Neural progenitor cell (in vitro differentiated cells): ENCODE measurements at regions not wholly inside any gene's neighbourhood (a gene's known extent, or its start where the extent isn't known, plus 50 kb on each side); places are given as distances from the start of the nearest gene placed in this dataset.

Experiments used
- DNase-seq: peaks from one replicate; pipeline ENCODE4 v3.0.0-alpha.2; 2016; ENCODE audit warnings: low spot score
- H2AFZ ChIP-seq: fragments of 200-600 bp; sonication (generic); replicated peaks from 2 replicates; pipeline ENCODE4 v1.6.1; 2016; ENCODE audit warnings: antibody characterized with exemption
- H3F3A ChIP-seq: fragments of 200-600 bp; sonication (generic); 2 replicates; pipeline ENCODE4 v1.6.1; 2016; ENCODE audit warnings: antibody characterized with exemption, low read depth
- H3K27ac ChIP-seq: fragments of 200-600 bp; sonication (generic); 2 replicates; pipeline ENCODE4 v1.5.1; 2016; ENCODE audit warnings: mild to moderate bottlenecking
- H3K27me3 ChIP-seq: fragments of 200-600 bp; sonication (generic); 2 replicates; pipeline ENCODE4 v1.6.1; 2016; ENCODE audit warnings: mild to moderate bottlenecking, moderate library complexity
- H3K36me3 ChIP-seq: fragments of 200-600 bp; sonication (generic); 2 replicates; pipeline ENCODE4 v1.5.1; 2016
- H3K4me1 ChIP-seq: fragments of 200-600 bp; sonication (generic); 2 replicates; pipeline ENCODE4 v1.6.1; 2016; ENCODE audit warnings: mixed run types
- H3K4me2 ChIP-seq: fragments of 200-600 bp; sonication (generic); 2 replicates; pipeline ENCODE4 v1.6.1; 2016
- H3K4me3 ChIP-seq: fragments of 200-600 bp; sonication (generic); 2 replicates; pipeline ENCODE4 v1.5.1; 2016
- H3K79me2 ChIP-seq: fragments of 200-600 bp; sonication (generic); 2 replicates; pipeline ENCODE4 v1.6.1; 2016; ENCODE audit warnings: low read depth
- H3K9ac ChIP-seq: fragments of 200-600 bp; sonication (generic); 2 replicates; pipeline ENCODE4 v1.6.1; 2016
- H3K9me3 ChIP-seq: fragments of 200-600 bp; sonication (generic); 2 replicates; pipeline ENCODE4 v1.5.1; 2016; ENCODE audit warnings: low read depth
- H4K20me1 ChIP-seq: fragments of 200-600 bp; sonication (generic); 2 replicates; pipeline ENCODE4 v1.6.1; 2016; ENCODE audit warnings: low read depth
- H3K27ac Mint-ChIP-seq: 3 replicates; pipeline ENCODE4 v1.8.0; 2021; ENCODE audit warnings: mixed read lengths
- H3K27me3 Mint-ChIP-seq: 2 replicates; pipeline ENCODE4 v1.8.0; 2022; ENCODE audit warnings: low read depth, mild to moderate bottlenecking, inconsistent platforms, moderate library complexity, mixed read lengths; ENCODE audit not compliant: insufficient read depth
- H3K36me3 Mint-ChIP-seq: 3 replicates; pipeline ENCODE4 v1.8.0; 2021; ENCODE audit warnings: mixed read lengths
- H3K4me1 Mint-ChIP-seq: 3 replicates; pipeline ENCODE4 v1.8.0; 2021; ENCODE audit warnings: mixed read lengths
- H3K4me3 Mint-ChIP-seq: 3 replicates; pipeline ENCODE4 v1.8.0; 2021; ENCODE audit warnings: mild to moderate bottlenecking, moderate library complexity, mixed read lengths
- H3K9me3 Mint-ChIP-seq: 3 replicates; pipeline ENCODE4 v1.8.0; 2020; ENCODE audit warnings: mixed read lengths
- EZH2 ChIP-seq: fragments of 200-600 bp; sonication (generic); IDR thresholded peaks from 2 replicates; pipeline ENCODE4 v1.6.1; 2017; ENCODE audit warnings: antibody characterized with exemption, mild to moderate bottlenecking, moderate library complexity
- EZH2phosphoT487 ChIP-seq: fragments of 200-600 bp; sonication (generic); IDR thresholded peaks from 2 replicates; pipeline ENCODE4 v1.6.1; 2017; ENCODE audit warnings: antibody characterized with exemption
- TF ChIP-seq, protein P1 (sequence below): fragments of 200-600 bp; sonication (generic); IDR thresholded peaks from 2 replicates; pipeline ENCODE4 v1.5.1; 2017; ENCODE audit warnings: antibody characterized with exemption, mild to moderate bottlenecking

DNA sequence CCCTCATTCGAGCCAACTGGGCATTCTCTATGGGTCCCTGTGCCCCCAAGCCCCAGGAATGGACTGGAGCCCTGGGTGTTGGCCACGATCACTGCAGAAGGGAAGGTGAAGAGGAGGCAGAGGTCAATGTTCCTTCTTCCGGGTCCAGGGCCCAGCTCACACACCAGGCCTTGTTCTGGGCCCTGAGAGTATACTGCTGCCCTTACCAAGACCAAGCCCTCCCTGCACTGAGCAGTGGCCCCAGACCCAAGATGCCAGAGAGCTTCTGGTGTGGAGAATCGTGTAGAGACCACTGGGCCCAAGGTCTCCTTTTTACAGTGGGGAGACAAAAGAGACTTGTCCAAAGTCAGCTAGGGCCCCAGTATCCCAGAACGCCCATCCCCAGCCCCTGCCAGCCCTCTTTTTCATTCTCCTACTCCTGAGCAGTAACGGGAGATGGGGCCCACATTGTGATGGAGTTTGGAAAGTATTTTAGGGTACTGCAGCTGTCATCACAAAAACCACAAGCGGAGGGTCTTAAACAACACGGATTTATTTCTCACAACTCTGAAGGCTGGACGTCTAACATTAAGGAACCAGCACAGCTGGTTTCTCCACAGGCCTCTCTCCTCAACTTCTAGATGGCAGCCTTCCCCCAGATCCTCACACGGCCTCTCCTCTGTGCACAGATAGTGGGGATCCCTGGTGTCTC lies 79.4 kb downstream of the PDGFA start:
- no peak for DNase-seq
- no peak overlapping the region for H3K9ac ChIP-seq
- no peak overlapping the region for H3K4me2 ChIP-seq
- peaks cover 14% of the 10 kb centered on the region for H3K4me1 ChIP-seq
- Mint-ChIP-seq H3K27ac (peak overlapping the region; percentile 78), H3K27me3 (no peaks in the 10 kb centered on the region), H3K4me1 (peaks cover 25% of the 10 kb centered on the region), H3K4me3 (no peak overlapping the region), H3K36me3 (no peaks in the 10 kb centered on the region), H3K9me3 (no peaks in the 10 kb centered on the region)
- TF ChIP-seq EZH2phosphoT487: no peak
- TF ChIP-seq, protein P1, sequence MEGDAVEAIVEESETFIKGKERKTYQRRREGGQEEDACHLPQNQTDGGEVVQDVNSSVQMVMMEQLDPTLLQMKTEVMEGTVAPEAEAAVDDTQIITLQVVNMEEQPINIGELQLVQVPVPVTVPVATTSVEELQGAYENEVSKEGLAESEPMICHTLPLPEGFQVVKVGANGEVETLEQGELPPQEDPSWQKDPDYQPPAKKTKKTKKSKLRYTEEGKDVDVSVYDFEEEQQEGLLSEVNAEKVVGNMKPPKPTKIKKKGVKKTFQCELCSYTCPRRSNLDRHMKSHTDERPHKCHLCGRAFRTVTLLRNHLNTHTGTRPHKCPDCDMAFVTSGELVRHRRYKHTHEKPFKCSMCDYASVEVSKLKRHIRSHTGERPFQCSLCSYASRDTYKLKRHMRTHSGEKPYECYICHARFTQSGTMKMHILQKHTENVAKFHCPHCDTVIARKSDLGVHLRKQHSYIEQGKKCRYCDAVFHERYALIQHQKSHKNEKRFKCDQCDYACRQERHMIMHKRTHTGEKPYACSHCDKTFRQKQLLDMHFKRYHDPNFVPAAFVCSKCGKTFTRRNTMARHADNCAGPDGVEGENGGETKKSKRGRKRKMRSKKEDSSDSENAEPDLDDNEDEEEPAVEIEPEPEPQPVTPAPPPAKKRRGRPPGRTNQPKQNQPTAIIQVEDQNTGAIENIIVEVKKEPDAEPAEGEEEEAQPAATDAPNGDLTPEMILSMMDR: no peak
- H3F3A ChIP-seq: peaks cover 7% of the 10 kb centered on the region
- H3K27me3 ChIP-seq: no peaks in the 10 kb centered on the region
- H3K4me3 ChIP-seq: no peak overlapping the region
- no peak overlapping the region for H2AFZ ChIP-seq
- no peaks in the 10 kb centered on the region for H3K9me3 ChIP-seq
- H3K79me2 ChIP-seq: no peaks in the 10 kb centered on the region
- H3K27ac ChIP-seq: no peak overlapping the region
- H4K20me1 ChIP-seq: no peaks in the 10 kb centered on the region
- no peaks in the 10 kb centered on the region for H3K36me3 ChIP-seq

DNA sequence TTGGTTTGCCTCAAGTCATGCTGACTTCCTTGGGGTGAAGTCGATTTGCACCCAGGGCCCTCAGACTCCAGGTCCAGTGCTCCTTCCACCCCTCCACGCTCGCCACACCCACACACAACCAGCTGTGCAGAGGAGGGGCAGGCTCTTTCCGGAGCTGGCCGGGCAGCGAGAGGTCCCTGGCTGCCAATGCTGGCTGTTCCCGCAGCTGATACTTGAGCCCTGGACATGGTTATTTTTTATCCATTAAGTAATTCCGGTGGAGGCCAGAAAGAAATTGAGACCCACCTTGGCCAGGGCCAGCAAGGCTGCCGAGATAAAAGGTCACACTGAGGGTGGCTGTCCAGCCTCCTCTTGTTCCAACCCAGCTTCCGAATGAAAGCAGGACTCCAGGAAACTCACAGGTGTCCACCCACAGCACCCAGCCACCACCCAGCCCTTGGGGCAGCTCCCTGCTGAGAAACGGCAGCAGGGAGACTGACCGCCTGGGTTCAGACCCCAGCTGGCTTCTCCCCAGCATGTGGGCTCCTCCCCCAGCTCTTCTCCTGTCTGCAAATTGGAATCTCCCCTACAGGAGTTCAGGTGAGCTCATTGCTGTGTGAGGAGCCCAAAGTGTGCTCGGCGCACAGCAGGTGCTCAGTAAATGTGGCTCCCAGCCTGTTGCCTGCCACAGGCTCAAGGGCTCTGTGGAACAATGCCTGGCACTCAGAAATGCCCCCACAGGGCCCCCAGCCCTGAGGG lies 77.8 kb downstream of the PDGFA start:
- Mint-ChIP-seq H3K4me3 (no peak overlapping the region), H3K9me3 (no peaks in the 10 kb centered on the region), H3K27ac (no peak overlapping the region), H3K27me3 (no peaks in the 10 kb centered on the region), H3K4me1 (peaks cover 14% of the 10 kb centered on the region), H3K36me3 (no peaks in the 10 kb centered on the region)
- H3K4me3 ChIP-seq: no peak overlapping the region
- no peak overlapping the region for H3K27ac ChIP-seq
- H4K20me1 ChIP-seq: no peaks in the 10 kb centered on the region
- no peaks in the 10 kb centered on the region for H3K27me3 ChIP-seq
- H3K4me1 ChIP-seq: peaks cover 18% of the 10 kb centered on the region
- H3K36me3 ChIP-seq: no peaks in the 10 kb centered on the region
- H2AFZ ChIP-seq: no peak overlapping the region
- no peak overlapping the region for H3K4me2 ChIP-seq
- no peak overlapping the region for H3K9ac ChIP-seq
- H3K79me2 ChIP-seq: no peaks in the 10 kb centered on the region
- H3F3A ChIP-seq: peaks cover 4% of the 10 kb centered on the region
- H3K9me3 ChIP-seq: no peaks in the 10 kb centered on the region
- no peak for DNase-seq
- TF ChIP-seq EZH2: no peak
- TF ChIP-seq EZH2phosphoT487: no peak

DNA sequence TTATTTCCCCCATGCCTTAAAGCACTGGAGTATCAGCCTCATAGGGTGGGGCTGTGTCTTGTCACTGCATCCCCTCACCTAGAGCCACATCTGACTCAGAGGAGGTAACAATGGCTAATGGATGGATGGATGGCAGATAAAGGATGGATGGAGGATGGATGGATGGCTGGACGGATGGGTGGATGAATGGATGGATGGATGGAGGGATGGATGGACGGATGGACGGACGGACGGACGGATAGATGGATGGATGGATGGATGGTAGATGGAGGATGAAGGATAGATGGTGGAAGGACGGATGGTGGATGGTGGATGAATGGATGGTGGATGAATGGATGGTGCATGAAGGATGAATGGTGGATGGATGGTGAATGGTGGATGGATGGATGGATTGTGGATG lies 77.2 kb downstream of the PDGFA start:
- no peaks in the 10 kb centered on the region for H3F3A ChIP-seq
- H3K79me2 ChIP-seq: no peaks in the 10 kb centered on the region
- Mint-ChIP-seq H3K27ac (no peak overlapping the region), H3K4me3 (no peak overlapping the region), H3K27me3 (no peaks in the 10 kb centered on the region), H3K4me1 (peaks cover 8% of the 10 kb centered on the region), H3K36me3 (no peaks in the 10 kb centered on the region), H3K9me3 (no peaks in the 10 kb centered on the region)
- H3K27ac ChIP-seq: no peak overlapping the region
- no peak overlapping the region for H3K4me3 ChIP-seq
- TF ChIP-seq EZH2phosphoT487 (no peak), EZH2 (no peak)
- TF ChIP-seq, protein P1: no peak
- no peak overlapping the region for H3K9ac ChIP-seq
- no peaks in the 10 kb centered on the region for H3K9me3 ChIP-seq
- H3K4me1 ChIP-seq: peaks cover 12% of the 10 kb centered on the region
- no peaks in the 10 kb centered on the region for H3K36me3 ChIP-seq
- no peak overlapping the region for H3K4me2 ChIP-seq
- no peak for DNase-seq
- H3K27me3 ChIP-seq: no peaks in the 10 kb centered on the region
- no peaks in the 10 kb centered on the region for H4K20me1 ChIP-seq
- no peak overlapping the region for H2AFZ ChIP-seq

DNA sequence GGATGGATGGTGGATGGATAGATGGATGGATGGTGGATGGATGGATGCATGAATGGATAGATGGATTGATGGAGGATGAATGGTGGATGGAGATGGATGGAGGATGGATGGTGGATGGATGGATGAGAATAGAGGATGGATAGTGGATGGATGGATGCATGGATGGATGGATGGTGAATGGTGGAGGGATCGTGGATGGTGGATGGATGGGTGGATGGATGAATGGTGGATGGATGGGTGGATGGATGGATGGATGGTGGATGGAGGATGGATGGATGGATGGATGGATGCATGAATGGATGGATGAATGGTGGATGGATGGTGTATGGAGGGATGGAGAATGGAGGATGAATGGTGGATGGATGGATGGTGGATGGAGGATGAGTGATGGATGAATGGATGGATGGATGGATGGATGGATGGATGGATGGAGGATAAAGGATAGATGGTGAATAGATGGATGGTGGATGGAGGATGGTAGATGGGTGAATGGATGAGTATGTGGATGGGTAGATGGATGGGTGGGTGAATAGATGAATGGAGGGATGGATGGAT lies 76.3 kb downstream of the PDGFA start:
- H3K36me3 ChIP-seq: no peaks in the 10 kb centered on the region
- no peak overlapping the region for H3K27ac Mint-ChIP-seq
- H4K20me1 ChIP-seq: no peaks in the 10 kb centered on the region
- no peaks in the 10 kb centered on the region for H3K27me3 Mint-ChIP-seq
- H3K36me3 Mint-ChIP-seq: no peaks in the 10 kb centered on the region
- H3K4me1 Mint-ChIP-seq: peaks cover 4% of the 10 kb centered on the region
- no peak overlapping the region for H2AFZ ChIP-seq
- H3K27ac ChIP-seq: no peak overlapping the region
- H3K4me1 ChIP-seq: peaks cover 4% of the 10 kb centered on the region
- H3K9me3 ChIP-seq: no peaks in the 10 kb centered on the region
- no peaks in the 10 kb centered on the region for H3K79me2 ChIP-seq
- TF ChIP-seq EZH2 (no peak), EZH2phosphoT487 (no peak)
- TF ChIP-seq, protein P1: no peak
- H3K27me3 ChIP-seq: no peaks in the 10 kb centered on the region
- DNase-seq: no peak
- H3K4me3 Mint-ChIP-seq: no peak overlapping the region
- no peaks in the 10 kb centered on the region for H3F3A ChIP-seq
- H3K4me3 ChIP-seq: no peak overlapping the region
- H3K9ac ChIP-seq: no peak overlapping the region
- no peak overlapping the region for H3K4me2 ChIP-seq
- H3K9me3 Mint-ChIP-seq: no peaks in the 10 kb centered on the region
